CD4-positive, CD25-positive, alpha-beta regulatory T cell (primary cell): ENCODE measurements at regions not wholly inside any gene's neighbourhood (a gene's known extent, or its start where the extent isn't known, plus 50 kb on each side); places are given as distances from the start of the nearest gene placed in this dataset.

Experiments
- ATAC-seq, 2 donors: fragments of 150-1000 bp; cut with Tn5 transposase; one replicate each; pipeline ENCODE4 v1.10.0; 2021; ENCODE audit warnings: low read depth in 2 of 2, moderate number of reproducible peaks in 2 of 2, moderate library complexity in 1 of 2
- DNase-seq, 3 donors: peaks; one replicate each; pipeline versions ENCODE4 v3.0.0 to v3.0.0-alpha.2; 2012 to 2022; ENCODE audit warnings: mixed read lengths in 1 of 3
- H3K27ac ChIP-seq: one replicate; pipeline ENCODE4 v1.7.0; 2013; ENCODE audit warnings: mild to moderate bottlenecking, low read length; ENCODE audit not compliant: insufficient read depth, poor library complexity, severe bottlenecking
- H3K27me3 ChIP-seq: one replicate; pipeline ENCODE4 v1.7.0; 2013; ENCODE audit warnings: low read length; ENCODE audit not compliant: control insufficient read depth, insufficient read depth
- H3K36me3 ChIP-seq: one replicate; pipeline ENCODE4 v1.7.0; 2013; ENCODE audit warnings: mild to moderate bottlenecking, low read length, moderate library complexity; ENCODE audit not compliant: control insufficient read depth, insufficient read depth
- H3K4me1 ChIP-seq: 2 replicates; pipeline ENCODE4 v1.7.0; 2013; ENCODE audit warnings: mild to moderate bottlenecking, low read length; ENCODE audit not compliant: insufficient read depth, control insufficient read depth, poor library complexity, severe bottlenecking
- H3K4me3 ChIP-seq: one replicate; pipeline ENCODE4 v1.7.0; 2013; ENCODE audit warnings: low read depth, mild to moderate bottlenecking, low read length, moderate library complexity
- H3K9me3 ChIP-seq, 2 experiments: 1 replicate in 1 of 2; 2 replicates in 1 of 2; pipeline ENCODE4 v1.7.0; 2013; ENCODE audit warnings: low read length in 2 of 2, mild to moderate bottlenecking in 1 of 2, moderate library complexity in 1 of 2; ENCODE audit not compliant: control insufficient read depth in 2 of 2
- H3K27ac Mint-ChIP-seq, 3 donors: one replicate each; pipeline ENCODE4 v1.8.0; 2020 to 2022; ENCODE audit warnings: mild to moderate bottlenecking in 3 of 3, mixed read lengths in 3 of 3, moderate library complexity in 2 of 3
- H3K27me3 Mint-ChIP-seq: one replicate; pipeline ENCODE4 v1.8.0; 2022; ENCODE audit warnings: mild to moderate bottlenecking, mixed read lengths
- H3K36me3 Mint-ChIP-seq: one replicate; pipeline ENCODE4 v1.8.0; 2020; ENCODE audit warnings: mixed read lengths
- H3K4me1 Mint-ChIP-seq, 4 donors: one replicate each; pipeline ENCODE4 v1.8.0; 2020 to 2022; ENCODE audit warnings: mixed read lengths in 4 of 4, mild to moderate bottlenecking in 1 of 4
- H3K4me3 Mint-ChIP-seq, 4 donors: one replicate each; pipeline ENCODE4 v1.8.0; 2020 to 2022; ENCODE audit warnings: mild to moderate bottlenecking in 4 of 4, mixed read lengths in 4 of 4, moderate library complexity in 3 of 4
- H3K9me3 Mint-ChIP-seq, 7 donors: one replicate each; pipeline ENCODE4 v1.8.0; 2020 to 2022; ENCODE audit warnings: mixed read lengths in 7 of 7, mild to moderate bottlenecking in 3 of 7, moderate library complexity in 2 of 7

GRCh38 chr1:233734456-233734855, 120.5 kb downstream of the KCNK1 start:
- Mint-ChIP-seq H3K4me1 (no peaks in the 10 kb centered on the region), H3K36me3 (no peaks in the 10 kb centered on the region), H3K27me3 (peaks cover 4% of the 10 kb centered on the region), H3K9me3 (peaks cover 0 to 4% (median 0%) of the 10 kb centered on the region in 7 donors), H3K27ac (no peak overlapping the region), H3K4me3 (no peak overlapping the region)
- ATAC-seq (no peak), DNase-seq (no peak)
- H3K36me3 ChIP-seq, result no peaks in the 10 kb centered on the region
- no peaks in the 10 kb centered on the region for H3K27me3 ChIP-seq
- no peak overlapping the region for H3K4me3 ChIP-seq
- H3K9me3 ChIP-seq, result no peaks in the 10 kb centered on the region
- no peak overlapping the region for H3K27ac ChIP-seq
- H3K4me1 ChIP-seq, result no peaks in the 10 kb centered on the region

- Mint-ChIP-seq H3K4me3 (no peak overlapping the region), H3K36me3 (no peaks in the 10 kb centered on the region), H3K27ac (no peak overlapping the region), H3K4me1 (no peaks in the 10 kb centered on the region), H3K27me3 (peaks cover 4% of the 10 kb centered on the region), H3K9me3 (peaks cover 0 to 4% (median 0%) of the 10 kb centered on the region in 7 donors)
- no peaks in the 10 kb centered on the region for H3K36me3 ChIP-seq
- H3K27me3 ChIP-seq, result no peaks in the 10 kb centered on the region
- DNase-seq, result no peak
- H3K27ac ChIP-seq, result no peak overlapping the region
- ATAC-seq, result no peak
- H3K4me3 ChIP-seq, result no peak overlapping the region
- H3K9me3 ChIP-seq, result no peaks in the 10 kb centered on the region
- no peaks in the 10 kb centered on the region for H3K4me1 ChIP-seq
These were observed 121.4 kb downstream of the KCNK1 start for GRCh38 chr1:233735331-233735730.

- Mint-ChIP-seq H3K27ac (no peak overlapping the region), H3K4me3 (no peak overlapping the region), H3K9me3 (peaks cover 0 to 4% (median 0%) of the 10 kb centered on the region in 7 donors), H3K36me3 (no peaks in the 10 kb centered on the region), H3K4me1 (no peaks in the 10 kb centered on the region), H3K27me3 (peaks cover 4% of the 10 kb centered on the region)
- Histone ChIP-seq H3K9me3 (no peaks in the 10 kb centered on the region), H3K27ac (no peak overlapping the region), H3K27me3 (no peaks in the 10 kb centered on the region), H3K4me3 (no peak overlapping the region), H3K4me1 (no peaks in the 10 kb centered on the region), H3K36me3 (no peaks in the 10 kb centered on the region)
- DNase-seq (no peak), ATAC-seq (no peak)
These were observed 121.9 kb downstream of the KCNK1 start for GRCh38 chr1:233735847-233736246.

GRCh38 chr1:233737341-233737740, 123.4 kb downstream of the KCNK1 start:
- Histone ChIP-seq H3K9me3 (no peaks in the 10 kb centered on the region), H3K4me3 (no peak overlapping the region), H3K4me1 (no peaks in the 10 kb centered on the region), H3K27ac (no peak overlapping the region), H3K27me3 (no peaks in the 10 kb centered on the region), H3K36me3 (no peaks in the 10 kb centered on the region)
- Mint-ChIP-seq H3K27ac (no peak overlapping the region), H3K9me3 (peaks cover 0 to 4% (median 0%) of the 10 kb centered on the region in 7 donors), H3K36me3 (no peaks in the 10 kb centered on the region), H3K27me3 (no peaks in the 10 kb centered on the region), H3K4me1 (no peaks in the 10 kb centered on the region), H3K4me3 (no peak overlapping the region)
- DNase-seq, result no peak
- no peak for ATAC-seq

- Histone ChIP-seq H3K27ac (no peak overlapping the region), H3K9me3 (no peaks in the 10 kb centered on the region), H3K4me3 (no peak overlapping the region), H3K4me1 (no peaks in the 10 kb centered on the region), H3K27me3 (no peaks in the 10 kb centered on the region), H3K36me3 (no peaks in the 10 kb centered on the region)
- H3K4me1 Mint-ChIP-seq, result no peaks in the 10 kb centered on the region
- peaks cover 0 to 4% (median 0%) of the 10 kb centered on the region in 7 donors for H3K9me3 Mint-ChIP-seq
- DNase-seq (no peak), ATAC-seq (no peak)
- no peak overlapping the region for H3K4me3 Mint-ChIP-seq
- H3K27me3 Mint-ChIP-seq, result no peaks in the 10 kb centered on the region
- H3K36me3 Mint-ChIP-seq, result no peaks in the 10 kb centered on the region
- H3K27ac Mint-ChIP-seq, result no peak overlapping the region
These were observed 124.5 kb downstream of the KCNK1 start for GRCh38 chr1:233738396-233738795.

DNA sequence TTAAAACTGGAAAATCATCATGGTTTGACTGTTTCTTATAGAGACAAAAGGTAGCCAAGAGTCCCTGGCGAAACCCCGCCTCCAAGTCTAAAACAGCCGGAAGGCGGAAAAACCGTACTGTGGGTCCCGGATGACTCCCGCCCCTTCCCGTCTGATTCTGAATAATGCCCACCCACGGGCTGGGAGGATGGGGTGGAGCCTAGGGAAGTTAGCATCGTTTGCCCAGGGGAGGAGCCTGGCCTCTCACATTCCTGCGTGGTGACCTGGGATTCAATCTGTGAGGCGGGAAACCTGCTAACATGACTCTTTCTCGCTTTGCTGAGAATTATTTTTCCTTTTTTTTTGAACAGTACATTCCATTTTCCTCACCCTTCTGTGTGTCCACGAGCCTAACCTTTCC, 124.9 kb downstream of the KCNK1 start:
- H3K36me3 ChIP-seq, result no peaks in the 10 kb centered on the region
- H3K4me1 Mint-ChIP-seq, result no peaks in the 10 kb centered on the region
- H3K27ac Mint-ChIP-seq, result no peak overlapping the region
- ATAC-seq (no peak), DNase-seq (no peak)
- no peaks in the 10 kb centered on the region for H3K27me3 ChIP-seq
- no peak overlapping the region for H3K4me3 Mint-ChIP-seq
- H3K36me3 Mint-ChIP-seq, result no peaks in the 10 kb centered on the region
- H3K27ac ChIP-seq, result no peak overlapping the region
- H3K4me1 ChIP-seq, result no peaks in the 10 kb centered on the region
- H3K27me3 Mint-ChIP-seq, result no peaks in the 10 kb centered on the region
- H3K9me3 Mint-ChIP-seq, result peaks cover 0 to 4% (median 0%) of the 10 kb centered on the region in 7 donors
- H3K9me3 ChIP-seq, result no peaks in the 10 kb centered on the region
- no peak overlapping the region for H3K4me3 ChIP-seq

DNA sequence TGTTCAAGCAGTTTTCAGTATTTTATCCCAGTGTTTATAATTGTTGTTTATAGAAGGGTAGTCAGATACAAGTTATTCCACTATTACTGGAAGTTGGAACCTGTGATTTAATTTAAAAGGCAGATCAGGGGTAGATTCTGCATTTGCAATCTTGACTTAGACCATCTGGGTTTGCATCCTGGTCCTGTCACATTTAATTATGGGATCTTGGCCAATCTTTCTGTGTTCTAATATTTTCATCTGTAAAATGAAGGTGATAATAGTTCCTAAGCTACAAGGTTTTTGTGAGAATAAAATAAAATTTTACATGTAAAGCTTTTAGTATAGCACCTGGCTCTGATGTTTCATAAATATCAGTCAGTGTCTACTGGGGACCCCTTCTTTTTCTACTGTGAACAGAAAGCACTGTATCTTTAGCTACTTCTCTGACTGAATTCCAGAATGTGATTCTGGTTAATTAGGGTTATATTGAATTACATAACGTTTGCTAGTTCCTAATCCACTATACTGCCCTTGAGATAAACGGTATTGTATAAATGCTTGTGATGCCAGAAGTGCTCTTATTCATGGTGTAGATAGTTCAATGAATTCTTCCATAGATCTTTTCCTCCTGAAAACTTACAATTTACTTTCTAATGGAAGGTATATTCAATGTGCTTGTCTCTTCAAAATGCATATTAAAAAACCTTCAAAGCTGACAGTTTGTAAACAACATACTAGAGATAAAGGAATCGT, 131.0 kb downstream of the KCNK1 start:
- no peaks in the 10 kb centered on the region for H3K36me3 ChIP-seq

GRCh38 chr1:233750139-233750538, 136.2 kb downstream of the KCNK1 start:
- H3K4me3 ChIP-seq, result no peak overlapping the region
- H3K36me3 Mint-ChIP-seq, result no peaks in the 10 kb centered on the region
- no peaks in the 10 kb centered on the region for H3K9me3 ChIP-seq
- H3K27me3 ChIP-seq, result no peaks in the 10 kb centered on the region
- no peaks in the 10 kb centered on the region for H3K4me1 ChIP-seq
- H3K27ac ChIP-seq, result no peak overlapping the region
- H3K36me3 ChIP-seq, result no peaks in the 10 kb centered on the region
- no peak overlapping the region for H3K4me3 Mint-ChIP-seq
- ATAC-seq (no peak), DNase-seq (no peak)
- H3K9me3 Mint-ChIP-seq, result no peaks in the 10 kb centered on the region
- no peak overlapping the region for H3K27ac Mint-ChIP-seq
- no peaks in the 10 kb centered on the region for H3K4me1 Mint-ChIP-seq
- H3K27me3 Mint-ChIP-seq, result no peaks in the 10 kb centered on the region

More for the DNA sequence above, 131.0 kb downstream of the KCNK1 start:
- H3K27me3 Mint-ChIP-seq, result no peaks in the 10 kb centered on the region
- Histone ChIP-seq H3K4me3 (no peak overlapping the region), H3K27ac (no peak overlapping the region), H3K9me3 (no peaks in the 10 kb centered on the region), H3K4me1 (no peaks in the 10 kb centered on the region), H3K27me3 (no peaks in the 10 kb centered on the region)
- no peak overlapping the region for H3K27ac Mint-ChIP-seq
- H3K36me3 Mint-ChIP-seq, result no peaks in the 10 kb centered on the region
- no peaks in the 10 kb centered on the region for H3K4me1 Mint-ChIP-seq
- no peak overlapping the region for H3K4me3 Mint-ChIP-seq
- H3K9me3 Mint-ChIP-seq, result peaks cover 0 to 3% (median 0%) of the 10 kb centered on the region in 7 donors
- ATAC-seq (no peak), DNase-seq (no peak)
